MG63 (cell line): ENCODE measurements at regions not wholly inside any gene's neighbourhood (a gene's known extent, or its start where the extent isn't known, plus 50 kb on each side); places are given as distances from the start of the nearest gene placed in this dataset.
A peak's percentile ranks its signal among the peaks of the same experiment; 100 is the strongest.

Experiments used
- DNase-seq: peaks from one replicate; pipeline ENCODE4 v3.0.0-alpha.2; 2020
- H3K27me3 ChIP-seq: fragments of 250-450 bp; sonication (Bioruptor Pico); 2 replicates; pipeline ENCODE4 v1.5.1; 2020; ENCODE audit warnings: mild to moderate bottlenecking, moderate library complexity
- H3K36me3 ChIP-seq: fragments of 250-450 bp; sonication (Bioruptor Pico); 2 replicates; pipeline ENCODE4 v1.5.1; 2020; ENCODE audit warnings: mild to moderate bottlenecking, moderate library complexity
- H3K4me3 ChIP-seq: fragments of 250-450 bp; sonication (Bioruptor Pico); 2 replicates; pipeline ENCODE4 v1.5.1; 2020; ENCODE audit warnings: mild to moderate bottlenecking, moderate library complexity
- H3K9me3 ChIP-seq: fragments of 250-450 bp; sonication (Bioruptor Pico); 2 replicates; pipeline ENCODE4 v1.5.1; 2020; ENCODE audit warnings: mild to moderate bottlenecking, moderate library complexity

DNA sequence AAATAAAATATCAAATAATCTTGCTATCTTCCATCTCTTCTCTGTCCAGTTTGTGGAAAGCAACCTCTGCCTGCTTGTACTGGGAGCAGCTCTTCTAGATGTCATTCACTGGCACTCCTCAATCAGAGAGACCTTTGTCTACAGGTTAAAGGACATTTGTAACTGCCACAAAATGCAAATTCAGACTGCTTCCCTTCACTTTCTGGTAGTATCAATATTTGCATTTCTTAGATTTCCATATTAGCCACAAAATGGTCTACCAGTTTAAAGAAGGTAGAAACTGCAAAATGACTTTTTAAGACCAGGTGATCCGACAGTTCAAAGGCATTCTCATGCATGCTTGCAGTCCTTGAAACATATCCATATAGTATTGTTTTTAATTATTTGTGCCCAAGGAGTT is 51.7 kb upstream of the RCN1 start:
- H3K27me3 ChIP-seq: no peaks in the 10 kb centered on the region
- no peaks in the 10 kb centered on the region for H3K36me3 ChIP-seq
- no peak for DNase-seq
- no peaks in the 10 kb centered on the region for H3K9me3 ChIP-seq
- no peak overlapping the region for H3K4me3 ChIP-seq

GRCh38 chr11:32034680-32035079 is 56.2 kb upstream of the RCN1 start:
- DNase-seq: no peak
- no peaks in the 10 kb centered on the region for H3K36me3 ChIP-seq
- no peaks in the 10 kb centered on the region for H3K27me3 ChIP-seq
- no peaks in the 10 kb centered on the region for H3K9me3 ChIP-seq
- H3K4me3 ChIP-seq: no peak overlapping the region

- H3K9me3 ChIP-seq: no peaks in the 10 kb centered on the region
- H3K36me3 ChIP-seq: no peaks in the 10 kb centered on the region
- no peaks in the 10 kb centered on the region for H3K27me3 ChIP-seq
- H3K4me3 ChIP-seq: no peak overlapping the region
- peak; percentile 44 for DNase-seq
These were observed 56.7 kb upstream of the RCN1 start for GRCh38 chr11:32034149-32034548.

DNA sequence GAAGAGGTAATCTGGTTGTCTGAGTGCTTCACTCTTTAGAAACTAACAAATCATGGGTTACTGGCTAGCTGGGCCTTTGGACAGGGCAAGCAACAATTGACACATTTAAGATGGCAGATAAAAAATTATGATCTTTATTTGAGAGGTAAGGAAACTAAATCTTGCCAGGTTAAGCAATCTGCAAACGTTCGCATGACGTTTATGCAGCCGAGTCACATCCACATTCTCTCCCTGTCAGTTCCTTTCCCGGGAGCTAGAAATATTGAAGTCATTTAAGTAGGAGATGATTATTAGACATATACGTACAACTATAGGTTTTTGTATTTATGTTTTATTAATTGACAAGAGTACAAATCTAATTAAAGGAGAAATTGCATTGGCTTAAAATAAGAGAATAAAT is 57.4 kb upstream of the RCN1 start:
- H3K27me3 ChIP-seq: no peaks in the 10 kb centered on the region
- no peak for DNase-seq
- H3K36me3 ChIP-seq: no peaks in the 10 kb centered on the region
- H3K9me3 ChIP-seq: no peaks in the 10 kb centered on the region
- no peak overlapping the region for H3K4me3 ChIP-seq

- no peak for DNase-seq
These were observed 57.8 kb upstream of the RCN1 start for GRCh38 chr11:32033067-32033466.

DNA sequence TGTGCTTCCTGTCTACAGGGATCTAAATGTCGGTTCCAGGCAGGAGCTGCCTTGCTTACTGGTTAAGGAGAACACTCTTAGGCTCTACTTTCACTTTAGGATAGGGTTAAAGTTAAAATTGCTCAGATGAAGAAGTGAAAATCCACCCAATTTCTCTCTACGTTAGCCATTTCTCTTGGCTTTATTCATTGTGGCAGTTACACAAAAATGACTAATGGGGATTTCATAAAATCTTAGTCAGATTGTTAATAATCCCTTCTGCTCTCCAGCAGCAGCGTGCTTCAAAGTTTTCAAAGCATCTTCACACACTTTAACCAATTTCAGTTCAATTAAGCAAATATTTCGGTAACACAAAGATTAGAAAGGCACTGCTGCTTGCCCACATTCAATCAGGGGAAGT is 58.4 kb upstream of the RCN1 start:
- DNase-seq: no peak
- Histone ChIP-seq H3K36me3 (no peaks in the 10 kb centered on the region), H3K27me3 (no peaks in the 10 kb centered on the region), H3K9me3 (no peaks in the 10 kb centered on the region), H3K4me3 (peak overlapping the region; percentile 21)

More at GRCh38 chr11:32033067-32033466, 57.8 kb upstream of the RCN1 start:
- Histone ChIP-seq H3K4me3 (no peak overlapping the region), H3K27me3 (no peaks in the 10 kb centered on the region), H3K36me3 (no peaks in the 10 kb centered on the region), H3K9me3 (no peaks in the 10 kb centered on the region)

GRCh38 chr11:32032052-32032451 is 58.8 kb upstream of the RCN1 start:
- H3K9me3 ChIP-seq: no peaks in the 10 kb centered on the region
- H3K27me3 ChIP-seq: no peaks in the 10 kb centered on the region
- DNase-seq: no peak
- peak overlapping the region; percentile 21 for H3K4me3 ChIP-seq
- no peaks in the 10 kb centered on the region for H3K36me3 ChIP-seq

DNA sequence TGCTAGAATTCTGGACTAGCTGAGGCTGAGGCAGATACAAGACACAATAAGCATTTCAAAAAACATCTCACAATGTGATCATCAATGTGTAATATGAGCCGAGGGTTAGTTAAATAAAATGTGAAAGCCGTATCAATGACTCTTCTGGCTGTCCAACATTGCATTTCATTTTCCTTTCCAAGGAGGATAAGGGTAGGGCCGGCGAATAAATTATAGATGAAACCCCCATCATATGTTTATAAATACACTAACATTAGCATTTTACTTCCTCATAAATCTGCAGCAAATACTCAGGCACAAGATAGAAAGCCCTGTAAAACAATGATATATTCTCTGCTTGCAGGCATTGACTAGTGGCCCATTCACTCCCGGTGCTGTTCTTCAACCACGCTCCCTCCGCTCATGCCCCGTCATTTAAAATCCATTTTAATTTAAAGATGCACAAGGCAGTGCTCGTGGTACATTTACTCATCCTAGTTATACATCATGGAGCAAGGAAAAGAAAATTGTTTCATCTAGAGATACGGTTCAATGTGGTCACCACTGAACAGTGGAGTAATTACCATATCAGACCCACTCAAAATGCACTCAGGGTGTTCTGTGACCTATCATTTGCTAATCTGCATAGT is 59.9 kb upstream of the RCN1 start:
- Histone ChIP-seq H3K27me3 (no peaks in the 10 kb centered on the region), H3K36me3 (no peaks in the 10 kb centered on the region), H3K9me3 (no peaks in the 10 kb centered on the region), H3K4me3 (no peak overlapping the region)
- DNase-seq: no peak

- H3K27me3 ChIP-seq: no peaks in the 10 kb centered on the region
- H3K36me3 ChIP-seq: no peaks in the 10 kb centered on the region
- no peak for DNase-seq
- no peaks in the 10 kb centered on the region for H3K9me3 ChIP-seq
- H3K4me3 ChIP-seq: no peak overlapping the region
These were observed 61.2 kb upstream of the RCN1 start for GRCh38 chr11:32029721-32030120.

- Histone ChIP-seq H3K27me3 (no peaks in the 10 kb centered on the region), H3K4me3 (no peak overlapping the region), H3K36me3 (no peaks in the 10 kb centered on the region), H3K9me3 (no peaks in the 10 kb centered on the region)
- DNase-seq: no peak
These were observed 62.7 kb upstream of the RCN1 start for GRCh38 chr11:32028201-32028600.

DNA sequence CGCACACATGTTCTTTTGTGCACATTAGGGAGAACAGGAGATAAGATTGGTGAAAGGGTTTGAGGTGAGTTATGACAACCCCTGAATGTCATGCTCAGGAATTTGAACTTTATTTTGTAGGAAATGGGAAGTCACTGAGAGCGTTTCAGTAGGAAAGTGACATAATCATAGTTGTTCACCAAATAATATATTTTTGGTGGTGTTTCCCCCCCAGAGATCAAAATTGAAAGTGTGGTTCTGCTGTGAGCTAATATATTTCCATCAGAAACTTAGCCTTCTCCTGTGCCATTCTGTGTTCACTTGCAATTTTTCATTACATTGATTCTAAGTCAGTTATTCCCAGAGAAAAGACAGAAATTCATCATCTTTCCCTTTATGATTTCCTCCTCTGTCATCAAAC is 64.1 kb upstream of the RCN1 start:
- no peaks in the 10 kb centered on the region for H3K36me3 ChIP-seq
- no peaks in the 10 kb centered on the region for H3K27me3 ChIP-seq
- no peak overlapping the region for H3K4me3 ChIP-seq
- DNase-seq: no peak
- no peaks in the 10 kb centered on the region for H3K9me3 ChIP-seq

DNA sequence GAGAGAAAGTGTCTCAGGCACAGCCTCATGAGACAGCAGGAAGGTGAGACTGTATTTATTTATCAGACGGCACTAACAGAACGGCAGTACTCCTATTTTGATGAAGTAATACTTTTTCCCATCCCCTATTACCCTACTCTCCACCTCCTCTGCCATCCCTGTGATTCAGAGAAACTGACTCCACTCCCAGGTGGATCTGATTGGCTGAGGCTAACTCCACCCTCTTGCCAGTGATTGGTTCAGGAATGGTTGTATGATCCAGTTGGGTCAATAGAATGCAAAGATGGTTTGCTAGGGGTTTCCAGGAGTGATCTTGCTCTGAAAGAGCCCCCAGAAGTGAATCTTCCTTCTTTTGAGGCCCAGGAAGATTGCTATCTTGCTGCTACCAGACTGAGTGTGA is 65.9 kb upstream of the RCN1 start:
- Histone ChIP-seq H3K4me3 (no peak overlapping the region), H3K27me3 (no peaks in the 10 kb centered on the region), H3K9me3 (no peaks in the 10 kb centered on the region), H3K36me3 (no peaks in the 10 kb centered on the region)
- no peak for DNase-seq

DNA sequence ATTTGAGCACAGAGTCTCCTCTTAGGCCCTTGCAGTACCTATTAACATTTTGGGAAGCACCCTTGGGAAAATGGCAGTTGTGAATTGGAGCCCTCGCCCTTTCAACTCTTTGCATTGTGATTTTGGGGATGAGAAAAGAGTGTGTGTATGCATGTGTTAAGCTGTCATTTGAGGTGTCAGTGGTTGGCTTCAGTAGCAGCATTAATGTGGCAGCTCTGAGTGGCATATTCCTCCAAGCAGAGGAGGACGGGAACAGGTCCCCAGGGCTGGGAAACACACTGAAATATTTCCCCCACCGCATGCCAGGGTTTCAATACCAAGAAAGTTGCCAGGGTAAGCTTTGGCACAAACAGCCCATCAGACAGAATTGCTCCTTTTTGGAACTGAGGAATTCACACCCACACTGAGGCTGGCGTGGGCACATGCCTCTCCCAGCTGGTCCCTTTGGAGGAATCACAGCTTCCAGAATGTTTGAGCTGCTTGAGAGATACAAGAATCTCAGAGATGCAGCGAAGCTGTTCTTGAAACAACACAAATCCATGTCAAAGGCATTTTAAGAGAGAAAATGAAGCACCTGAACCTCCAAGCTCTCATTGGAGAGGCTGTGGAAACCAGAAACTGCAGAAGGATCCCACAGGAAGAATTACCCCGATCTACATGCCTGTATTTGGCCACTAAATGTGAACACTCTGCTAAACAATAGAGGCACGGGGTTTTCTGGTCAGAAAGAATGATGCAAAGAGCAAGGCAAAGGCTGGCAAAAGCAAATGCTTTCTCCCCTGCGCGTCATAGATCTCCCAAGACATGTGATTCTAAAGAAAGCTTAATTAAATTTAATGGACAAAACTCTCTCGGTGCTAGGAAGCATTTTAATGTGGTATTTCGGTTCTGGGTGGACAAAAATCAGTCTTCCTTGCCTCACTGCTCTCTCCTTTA is 67.2 kb upstream of the RCN1 start:
- Histone ChIP-seq H3K36me3 (no peaks in the 10 kb centered on the region), H3K9me3 (no peaks in the 10 kb centered on the region), H3K4me3 (no peak overlapping the region), H3K27me3 (no peaks in the 10 kb centered on the region)
- DNase-seq: no peak

- Histone ChIP-seq H3K4me3 (no peak overlapping the region), H3K9me3 (no peaks in the 10 kb centered on the region), H3K27me3 (no peaks in the 10 kb centered on the region), H3K36me3 (no peaks in the 10 kb centered on the region)
- DNase-seq: no peak
These were observed 72.2 kb upstream of the RCN1 start for GRCh38 chr11:32018672-32019071.

GRCh38 chr11:32016111-32016510 is 74.8 kb upstream of the RCN1 start:
- Histone ChIP-seq H3K4me3 (no peak overlapping the region), H3K9me3 (no peaks in the 10 kb centered on the region), H3K27me3 (no peaks in the 10 kb centered on the region), H3K36me3 (no peaks in the 10 kb centered on the region)
- DNase-seq: no peak

DNA sequence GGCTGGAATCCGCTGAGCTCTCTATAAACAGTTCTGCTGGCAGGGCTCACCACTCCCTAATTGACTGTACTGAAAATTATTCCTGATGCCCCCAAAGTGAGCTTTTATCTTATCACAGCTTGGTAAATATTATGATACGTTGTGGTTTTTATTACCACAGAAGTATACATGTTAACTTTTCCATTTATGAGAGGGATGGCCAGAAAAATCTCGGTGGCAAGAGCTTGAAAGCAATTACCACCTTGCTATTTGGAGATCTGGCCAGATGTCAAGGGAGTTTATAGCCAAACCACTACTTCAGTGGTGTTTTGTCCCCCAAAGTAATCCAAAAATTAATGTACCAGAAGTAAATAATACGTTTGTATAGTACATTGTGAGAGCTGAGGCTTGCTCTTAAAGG is 75.4 kb upstream of the RCN1 start:
- H3K27me3 ChIP-seq: no peaks in the 10 kb centered on the region
- H3K36me3 ChIP-seq: no peaks in the 10 kb centered on the region
- no peaks in the 10 kb centered on the region for H3K9me3 ChIP-seq
- no peak overlapping the region for H3K4me3 ChIP-seq
- no peak for DNase-seq

GRCh38 chr11:32013603-32014002 is 77.3 kb upstream of the RCN1 start:
- no peak for DNase-seq
- Histone ChIP-seq H3K9me3 (no peaks in the 10 kb centered on the region), H3K27me3 (no peaks in the 10 kb centered on the region), H3K36me3 (no peaks in the 10 kb centered on the region), H3K4me3 (no peak overlapping the region)

GRCh38 chr11:32012049-32012448 is 78.8 kb upstream of the RCN1 start:
- Histone ChIP-seq H3K27me3 (no peaks in the 10 kb centered on the region), H3K36me3 (no peaks in the 10 kb centered on the region), H3K4me3 (no peak overlapping the region), H3K9me3 (no peaks in the 10 kb centered on the region)
- DNase-seq: no peak
